Astrocyte of the cerebellum (primary cell): ENCODE measurements at regions not wholly inside any gene's neighbourhood (a gene's known extent, or its start where the extent isn't known, plus 50 kb on each side); places are given as distances from the start of the nearest gene placed in this dataset.

Experiments used
- DNase-seq: peaks from one replicate; pipeline ENCODE4 v3.0.0-alpha.2; 2011; ENCODE audit warnings: low read depth
- H3K4me3 ChIP-seq: 2 replicates; pipeline ENCODE4 v1.5.1; 2011; ENCODE audit warnings: mild to moderate bottlenecking, low read depth, low read length, moderate library complexity
- in situ Hi-C: cut with HindIII; loops from 2 replicates; pipeline ENCODE4 v1.10.0; 2017; ENCODE audit warnings: low sequenced_read_pairs
- TF ChIP-seq, protein P1 (sequence below): IDR thresholded peaks from 2 replicates; pipeline ENCODE4 v1.5.1; 2012; ENCODE audit warnings: low read length, low read depth, moderate library complexity, mild to moderate bottlenecking; ENCODE audit errors: missing control alignments

GRCh38 chr5:174211277-174211626 is 165.7 kb downstream of the NSG2 start:
- H3K4me3 ChIP-seq = no peak overlapping the region
- in situ Hi-C loops = no loop called here
- no peak for DNase-seq
- TF ChIP-seq, protein P1, sequence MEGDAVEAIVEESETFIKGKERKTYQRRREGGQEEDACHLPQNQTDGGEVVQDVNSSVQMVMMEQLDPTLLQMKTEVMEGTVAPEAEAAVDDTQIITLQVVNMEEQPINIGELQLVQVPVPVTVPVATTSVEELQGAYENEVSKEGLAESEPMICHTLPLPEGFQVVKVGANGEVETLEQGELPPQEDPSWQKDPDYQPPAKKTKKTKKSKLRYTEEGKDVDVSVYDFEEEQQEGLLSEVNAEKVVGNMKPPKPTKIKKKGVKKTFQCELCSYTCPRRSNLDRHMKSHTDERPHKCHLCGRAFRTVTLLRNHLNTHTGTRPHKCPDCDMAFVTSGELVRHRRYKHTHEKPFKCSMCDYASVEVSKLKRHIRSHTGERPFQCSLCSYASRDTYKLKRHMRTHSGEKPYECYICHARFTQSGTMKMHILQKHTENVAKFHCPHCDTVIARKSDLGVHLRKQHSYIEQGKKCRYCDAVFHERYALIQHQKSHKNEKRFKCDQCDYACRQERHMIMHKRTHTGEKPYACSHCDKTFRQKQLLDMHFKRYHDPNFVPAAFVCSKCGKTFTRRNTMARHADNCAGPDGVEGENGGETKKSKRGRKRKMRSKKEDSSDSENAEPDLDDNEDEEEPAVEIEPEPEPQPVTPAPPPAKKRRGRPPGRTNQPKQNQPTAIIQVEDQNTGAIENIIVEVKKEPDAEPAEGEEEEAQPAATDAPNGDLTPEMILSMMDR = no peak

- DNase-seq = no peak
- in situ Hi-C loops = no loop called here
- TF ChIP-seq, protein P1 = no peak
- H3K4me3 ChIP-seq = no peak overlapping the region
Measured at GRCh38 chr5:174217527-174217926, 172.0 kb downstream of the NSG2 start.

DNA sequence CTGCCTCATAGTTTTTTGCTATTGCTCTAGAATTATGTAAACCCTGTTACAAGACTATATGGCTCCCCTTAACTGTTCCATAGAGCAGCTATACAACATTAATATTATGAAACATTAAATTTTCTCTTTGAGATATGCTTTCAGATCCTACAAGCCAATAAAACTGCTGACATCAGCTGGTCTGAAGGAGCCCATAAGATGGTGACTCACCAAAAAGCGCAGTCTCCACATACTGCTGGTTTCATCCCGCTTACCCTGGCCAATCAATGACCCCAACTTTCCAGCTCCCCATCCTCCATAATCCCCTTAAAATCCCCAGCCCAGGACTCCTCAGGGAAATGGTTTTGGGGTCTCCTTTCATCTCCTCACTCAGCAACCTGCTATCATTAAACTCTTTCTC is 172.7 kb downstream of the NSG2 start:
- in situ Hi-C loops = no loop called here
- no peak for DNase-seq
- TF ChIP-seq, protein P1 = no peak

DNA sequence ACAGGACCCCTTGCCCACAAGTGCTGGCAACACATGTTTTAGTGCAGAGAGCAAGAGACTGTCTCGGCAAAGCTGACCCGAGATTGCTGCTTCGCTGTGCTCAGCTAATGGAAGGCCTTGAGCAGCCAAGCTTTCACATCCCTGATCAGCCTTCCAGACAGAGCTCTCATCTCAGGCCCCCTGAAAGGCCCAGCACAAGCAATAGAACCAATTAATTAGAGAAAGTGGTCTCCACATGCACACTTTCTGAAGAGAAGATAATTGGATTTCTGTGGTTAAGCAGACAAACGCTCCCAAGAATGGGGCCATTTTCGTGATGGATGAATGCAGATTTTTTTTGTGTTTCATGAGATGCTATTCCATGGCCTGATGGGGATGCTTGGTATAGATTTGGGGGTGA is 174.9 kb downstream of the NSG2 start:
- in situ Hi-C loops = no loop called here
- no peak for DNase-seq
- H3K4me3 ChIP-seq = no peak overlapping the region
- TF ChIP-seq, protein P1 = no peak

More for the DNA sequence above, 172.7 kb downstream of the NSG2 start:
- no peak overlapping the region for H3K4me3 ChIP-seq

DNA sequence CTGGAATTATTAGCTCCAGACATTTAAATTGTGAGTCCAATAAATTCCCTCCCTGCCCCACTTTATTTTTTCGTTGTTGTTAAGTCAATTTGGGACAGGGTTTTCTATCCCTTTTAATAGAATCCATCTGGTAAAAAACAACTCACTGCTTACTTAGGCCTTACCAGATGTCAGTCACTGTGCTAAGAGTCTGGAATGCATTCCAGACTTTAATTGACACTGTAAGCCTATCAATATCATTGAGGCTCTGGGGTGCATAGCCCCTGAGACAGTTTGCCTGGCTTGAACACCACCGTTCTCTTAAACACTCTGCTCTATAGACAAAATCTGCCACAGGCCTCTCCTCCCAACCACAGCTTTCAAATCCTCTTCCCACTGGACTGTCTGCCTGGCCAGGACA is 175.9 kb downstream of the NSG2 start:
- in situ Hi-C loops = no loop called here
- TF ChIP-seq, protein P1 = no peak
- DNase-seq = no peak
- H3K4me3 ChIP-seq = no peak overlapping the region

DNA sequence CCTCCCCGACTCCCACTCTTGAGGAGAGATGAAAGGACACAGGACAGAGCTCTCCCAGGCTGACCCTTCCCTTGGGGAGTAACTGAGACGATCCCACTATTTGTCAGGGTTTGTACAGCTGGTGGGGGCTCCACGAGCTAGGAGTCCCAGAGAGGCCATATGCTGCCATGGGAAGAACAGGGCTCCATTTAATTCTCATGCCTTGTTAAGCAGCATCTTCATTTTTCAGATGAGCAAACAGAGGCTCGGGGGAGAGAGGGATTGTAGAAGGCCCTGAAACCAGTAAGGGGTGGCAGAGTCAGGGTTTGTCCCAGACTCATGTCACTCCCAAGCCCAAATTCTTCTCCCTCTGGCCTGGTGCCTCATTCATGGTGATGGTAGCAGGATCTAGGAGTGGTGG is 176.4 kb downstream of the NSG2 start:
- TF ChIP-seq, protein P1 = no peak
- in situ Hi-C loops = no loop called here
- H3K4me3 ChIP-seq = no peak overlapping the region
- DNase-seq = no peak

GRCh38 chr5:174222891-174223290 is 177.4 kb downstream of the NSG2 start:
- in situ Hi-C loops = no loop called here
- H3K4me3 ChIP-seq = no peak overlapping the region
- DNase-seq = no peak
- TF ChIP-seq, protein P1 = no peak
